CD4-positive, alpha-beta T cell (primary cell): ENCODE measurements at regions not wholly inside any gene's neighbourhood (a gene's known extent, or its start where the extent isn't known, plus 50 kb on each side); places are given as distances from the start of the nearest gene placed in this dataset.

Experiments used
- ATAC-seq: fragments of 200-7000 bp; cut with Tn5 transposase; one replicate; pipeline ENCODE4 v1.10.0; 2022; ENCODE audit warnings: mild to moderate bottlenecking; ENCODE audit not compliant: poor library complexity
- CTCF ChIA-PET: fragments of 350-600 bp; sonication (Branson Sonifier 250); formaldehyde crosslinking; loops from one replicate; lab custom pipeline; 2021; ENCODE audit warnings: antibody characterized with exemption, inconsistent platforms; lab: Charles Lee
- POLR2A ChIA-PET: fragments of 350-600 bp; sonication (Branson Sonifier 250); formaldehyde crosslinking; loops from one replicate; lab custom pipeline; 2021; ENCODE audit warnings: antibody characterized with exemption, inconsistent platforms; lab: Charles Lee
- DNase-seq, 14 experiments: peaks; one replicate each; pipeline ENCODE4 v3.0.0-alpha.2; 2013 to 2020; ENCODE audit warnings: mixed read lengths in 2 of 14
- H3K27ac ChIP-seq, 2 donors: one replicate each; pipeline versions ENCODE4 v1.5.1 to v1.7.0; 2013; ENCODE audit warnings: low read length in 2 of 2, low read depth in 1 of 2, mild to moderate bottlenecking in 1 of 2
- H3K27me3 ChIP-seq, 2 experiments: 1 replicate in 1 of 2; 2 replicates in 1 of 2; pipeline versions ENCODE4 v1.6.1 to v1.7.0; 2013; ENCODE audit warnings: low read length in 2 of 2, control low read depth in 1 of 2, mild to moderate bottlenecking in 1 of 2, moderate library complexity in 1 of 2; ENCODE audit not compliant: insufficient read depth in 2 of 2, control insufficient read depth in 1 of 2
- H3K36me3 ChIP-seq: one replicate; pipeline ENCODE4 v1.6.1; 2013; ENCODE audit warnings: low read length, control low read depth; ENCODE audit not compliant: insufficient read depth
- H3K4me1 ChIP-seq: one replicate; pipeline ENCODE4 v1.6.1; 2013; ENCODE audit warnings: low read length, control low read depth; ENCODE audit not compliant: insufficient read depth
- H3K4me3 ChIP-seq: one replicate; pipeline ENCODE4 v1.5.1; 2013; ENCODE audit warnings: mild to moderate bottlenecking, low read length, moderate library complexity
- H3K9me3 ChIP-seq, 2 experiments: 1 replicate in 1 of 2; 2 replicates in 1 of 2; pipeline versions ENCODE4 v1.6.1 to v1.7.0; 2013; ENCODE audit warnings: low read length in 2 of 2, mild to moderate bottlenecking in 2 of 2, control low read depth in 1 of 2, moderate library complexity in 1 of 2; ENCODE audit not compliant: control insufficient read depth in 1 of 2, insufficient read depth in 1 of 2
- H3K27ac Mint-ChIP-seq: one replicate; pipeline ENCODE4 v1.8.0; 2020; ENCODE audit warnings: mixed read lengths
- H3K27me3 Mint-ChIP-seq: one replicate; pipeline ENCODE4 v1.8.0; 2021; ENCODE audit warnings: mixed read lengths
- H3K36me3 Mint-ChIP-seq: one replicate; pipeline ENCODE4 v1.8.0; 2021; ENCODE audit warnings: low read depth, mixed read lengths
- H3K4me1 Mint-ChIP-seq: one replicate; pipeline ENCODE4 v1.8.0; 2021; ENCODE audit warnings: low read depth, mixed read lengths
- H3K4me3 Mint-ChIP-seq: one replicate; pipeline ENCODE4 v1.8.0; 2020; ENCODE audit warnings: mild to moderate bottlenecking, mixed read lengths
- H3K9me3 Mint-ChIP-seq: one replicate; pipeline ENCODE4 v1.8.0; 2020; ENCODE audit warnings: mixed read lengths
- CTCF ChIP-seq: fragments of 200-600 bp; IDR thresholded peaks from one replicate; pipeline ENCODE4 v1.8.0; 2022; ENCODE audit warnings: antibody characterized with exemption, mild to moderate bottlenecking
- intact Hi-C, 2 experiments: fragments of 100-400 bp; cut with DNase I in 1 of 2; cut with micrococcal nuclease in 1 of 2; formaldehyde crosslinking; loops; one replicate each; pipeline versions ENCODE4 v1.15.1 to v1.9.0; 2023 to 2025; cut with DNase I, micrococcal nuclease

GRCh38 chr10:29946614-29946952 lies 112.8 kb downstream of the JCAD start:
- TF ChIP-seq CTCF: no peak
- Histone ChIP-seq H3K4me1 (no peaks in the 10 kb centered on the region), H3K36me3 (no peaks in the 10 kb centered on the region), H3K27me3 (no peaks in the 10 kb centered on the region), H3K27ac (no peak overlapping the region), H3K4me3 (no peak overlapping the region), H3K9me3 (no peaks in the 10 kb centered on the region)
- no peak overlapping the region for H3K4me3 Mint-ChIP-seq
- ATAC-seq: no peak
- H3K27me3 Mint-ChIP-seq: no peaks in the 10 kb centered on the region
- CTCF ChIA-PET: no interaction called here
- POLR2A ChIA-PET: no interaction called here
- no peak for DNase-seq
- no peak overlapping the region for H3K27ac Mint-ChIP-seq
- H3K9me3 Mint-ChIP-seq: no peaks in the 10 kb centered on the region
- H3K4me1 Mint-ChIP-seq: no peaks in the 10 kb centered on the region
- intact Hi-C loops: no loop called here
- no peaks in the 10 kb centered on the region for H3K36me3 Mint-ChIP-seq

DNA sequence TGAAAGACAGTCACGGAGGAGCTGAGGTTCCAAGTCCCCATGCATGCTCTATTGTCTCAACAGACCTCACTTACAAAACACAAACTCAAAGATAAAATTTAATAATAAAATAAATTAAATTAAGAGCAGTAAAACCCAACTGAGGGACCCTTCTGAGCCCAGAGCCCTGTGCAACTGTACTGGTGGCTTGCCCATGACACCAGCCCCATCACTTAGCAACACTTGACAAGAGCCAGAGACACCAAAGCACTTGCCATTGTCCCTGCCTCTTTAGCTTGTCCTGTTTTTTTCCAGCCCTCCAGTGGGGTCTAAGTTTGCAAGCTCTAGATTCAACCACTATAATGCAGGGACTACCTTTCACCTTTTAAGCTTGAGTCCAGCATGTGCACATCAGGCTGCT lies 117.9 kb downstream of the JCAD start:
- ATAC-seq (no peak), DNase-seq (no peak)
- Histone ChIP-seq H3K36me3 (no peaks in the 10 kb centered on the region), H3K27ac (no peak overlapping the region), H3K27me3 (peaks cover 0 to 2% of the 10 kb centered on the region in 2 experiments), H3K9me3 (no peaks in the 10 kb centered on the region), H3K4me3 (no peak overlapping the region), H3K4me1 (no peaks in the 10 kb centered on the region)
- ChIA-PET POLR2A (no interaction called here), CTCF (no interaction called here)
- H3K27me3 Mint-ChIP-seq: peaks cover 18% of the 10 kb centered on the region
- no peak overlapping the region for H3K4me3 Mint-ChIP-seq
- no peaks in the 10 kb centered on the region for H3K4me1 Mint-ChIP-seq
- H3K27ac Mint-ChIP-seq: no peak overlapping the region
- H3K9me3 Mint-ChIP-seq: peaks cover 4% of the 10 kb centered on the region
- intact Hi-C loops: no loop called here
- H3K36me3 Mint-ChIP-seq: no peaks in the 10 kb centered on the region
- TF ChIP-seq CTCF: no peak

GRCh38 chr10:29932991-29933390 lies 126.4 kb downstream of the JCAD start:
- Mint-ChIP-seq H3K4me1 (no peaks in the 10 kb centered on the region), H3K36me3 (no peaks in the 10 kb centered on the region), H3K9me3 (peaks cover 6% of the 10 kb centered on the region), H3K27me3 (peaks cover 32% of the 10 kb centered on the region), H3K4me3 (no peak overlapping the region), H3K27ac (no peak overlapping the region)
- intact Hi-C loops: no loop called here
- ChIA-PET CTCF (no interaction called here), POLR2A (no interaction called here)
- Histone ChIP-seq H3K27me3 (no peaks in the 10 kb centered on the region), H3K27ac (no peak overlapping the region), H3K36me3 (no peaks in the 10 kb centered on the region), H3K4me3 (no peak overlapping the region), H3K9me3 (no peaks in the 10 kb centered on the region), H3K4me1 (no peaks in the 10 kb centered on the region)
- ATAC-seq: no peak
- DNase-seq: no peak
- no peak for TF ChIP-seq CTCF
